HG03354 (cell line): ENCODE measurements at regions not wholly inside any gene's neighbourhood (a gene's known extent, or its start where the extent isn't known, plus 50 kb on each side); places are given as distances from the start of the nearest gene placed in this dataset.
"Not testable (repeated sequence)": the region's sequence is repeated elsewhere in the genome, so short reads cannot be mapped to it uniquely, and the experiment has no call there.

Experiments used
- ATAC-seq: cut with Tn5 transposase; IDR thresholded peaks from one replicate; pipeline ENCODE4 v1.9.1; 2021; ENCODE audit warnings: mild to moderate bottlenecking; ENCODE audit not compliant: unreplicated experiment, poor library complexity, severe bottlenecking

DNA sequence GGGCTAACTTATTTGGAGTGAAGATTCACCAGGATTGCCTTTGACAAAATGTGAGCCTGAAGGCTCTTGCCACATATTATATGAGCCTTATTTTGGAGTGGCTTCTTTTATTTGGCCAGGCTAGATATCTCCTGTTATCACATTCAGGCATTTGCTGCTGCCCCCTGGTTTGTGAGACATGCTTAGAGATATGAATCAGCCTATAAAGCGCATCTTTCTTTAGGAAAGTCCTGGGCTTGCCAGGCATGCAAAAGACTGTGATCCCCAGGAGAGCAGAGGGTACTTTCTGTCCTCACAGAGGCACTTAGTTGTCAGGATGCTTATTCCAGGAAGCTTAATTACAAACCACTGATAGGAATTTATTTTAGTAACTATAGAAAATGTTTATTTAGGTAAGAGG lies 333.3 kb downstream of the FAT3 start:
- ATAC-seq, result no peak

DNA sequence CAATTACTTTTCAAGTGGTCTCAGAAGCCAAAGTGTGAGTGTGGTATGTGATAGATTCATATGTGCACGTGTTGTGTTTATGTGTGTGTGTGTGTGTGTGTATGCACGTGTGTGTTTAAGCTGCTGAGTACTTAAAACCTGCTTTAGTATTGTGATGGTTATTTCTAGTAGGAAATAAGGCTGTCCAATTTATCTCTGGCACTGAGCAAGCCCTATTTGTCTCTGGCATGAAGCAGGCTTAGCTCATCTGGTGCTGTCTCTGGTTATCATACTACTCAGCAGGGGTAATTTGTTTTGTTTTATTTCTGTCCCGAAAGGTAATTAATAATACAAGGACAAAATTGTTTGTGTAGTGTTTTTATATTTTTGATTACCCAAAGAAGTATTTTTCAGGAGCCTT lies 333.7 kb downstream of the FAT3 start:
- ATAC-seq, result no peak

DNA sequence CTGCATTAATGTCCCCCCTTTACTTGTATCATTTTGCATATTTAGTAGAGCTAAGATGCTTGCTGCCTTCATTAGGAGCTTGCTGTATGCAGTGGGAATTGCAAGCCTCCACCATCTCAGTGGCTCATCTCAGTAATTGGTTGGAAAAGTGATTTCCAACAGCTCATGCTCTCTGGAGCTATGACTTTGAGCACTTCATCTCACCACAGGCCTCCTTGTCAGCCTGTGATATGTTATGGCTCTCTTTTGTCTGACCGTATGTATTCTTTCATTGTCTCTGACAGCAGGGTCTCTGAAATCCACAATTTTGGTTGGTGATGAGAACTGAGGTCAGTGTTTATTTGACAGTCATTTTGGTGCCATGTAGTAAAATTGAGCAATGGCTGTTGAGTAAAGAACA lies 345.1 kb downstream of the FAT3 start:
- ATAC-seq, result no peak

GRCh38 chr11:92572559-92572958 lies 347.9 kb downstream of the FAT3 start:
- ATAC-seq, result no peak

- ATAC-seq, result no peak
These were observed 351.7 kb downstream of the FAT3 start for GRCh38 chr11:92576315-92576714.

DNA sequence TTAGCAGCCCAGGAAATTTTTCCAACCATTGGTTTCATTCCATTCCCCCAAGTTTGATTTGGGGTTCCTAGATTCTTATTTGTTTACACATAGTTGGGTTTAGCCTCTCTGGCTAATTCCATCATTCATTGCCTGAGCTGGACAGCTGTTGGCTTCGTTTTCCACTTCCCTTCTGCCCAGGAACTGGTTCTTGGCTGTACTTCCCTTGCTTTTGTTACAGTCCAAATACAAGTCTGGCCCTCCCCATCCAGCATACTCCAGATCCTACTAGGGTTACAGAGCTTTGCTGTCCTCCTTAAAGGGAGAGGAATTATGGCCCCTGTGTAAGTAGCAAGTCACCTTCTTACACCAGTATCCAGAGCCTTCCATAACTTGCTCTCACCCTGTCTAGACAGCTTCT lies 356.3 kb downstream of the FAT3 start:
- no peak for ATAC-seq

- ATAC-seq, result no peak
These were observed 363.8 kb downstream of the FAT3 start for GRCh38 chr11:92588393-92588792.

DNA sequence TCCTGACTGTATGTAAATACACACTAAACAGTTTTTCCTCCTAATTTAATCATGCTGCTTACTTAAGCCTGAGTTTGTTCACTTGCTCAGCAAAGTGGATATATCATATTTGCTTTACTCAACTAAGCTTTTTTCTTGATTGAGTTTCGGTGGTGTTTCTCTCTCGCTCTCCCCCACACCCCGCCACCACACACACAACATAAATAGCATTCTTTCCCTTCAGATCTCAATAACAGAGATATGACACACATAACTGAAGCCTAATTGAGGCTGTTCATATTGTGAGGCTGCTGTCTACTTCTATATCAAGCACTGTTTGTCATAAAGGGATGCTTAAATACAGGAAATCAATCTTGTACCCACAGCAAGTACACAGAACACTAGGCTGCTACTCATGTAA lies 364.9 kb downstream of the FAT3 start:
- no peak for ATAC-seq

DNA sequence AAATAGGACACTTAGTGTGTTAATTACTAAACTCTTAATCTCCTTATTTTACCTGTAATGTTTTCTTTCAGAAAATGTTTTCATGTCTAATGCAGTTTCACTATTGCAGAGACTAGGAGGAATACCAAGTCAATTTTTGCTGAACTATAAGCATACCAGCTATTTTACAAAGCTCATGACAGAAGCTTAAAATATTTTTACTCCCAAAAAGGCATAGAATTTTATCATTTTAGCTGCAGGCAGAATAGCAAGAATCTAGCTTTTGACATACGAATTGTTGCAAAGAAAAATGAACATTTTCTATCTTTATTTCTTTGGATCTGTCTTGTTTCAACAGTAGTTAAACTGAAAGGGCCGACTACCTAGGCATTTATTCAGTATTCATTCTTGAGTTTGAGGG lies 366.9 kb downstream of the FAT3 start:
- no peak for ATAC-seq

- no peak for ATAC-seq
These were observed 369.6 kb downstream of the FAT3 start for GRCh38 chr11:92594251-92594650.

GRCh38 chr11:92595052-92595451 lies 370.4 kb downstream of the FAT3 start:
- ATAC-seq, result no peak

- ATAC-seq, result no peak
These were observed 372.1 kb downstream of the FAT3 start for GRCh38 chr11:92596596-92597317.

DNA sequence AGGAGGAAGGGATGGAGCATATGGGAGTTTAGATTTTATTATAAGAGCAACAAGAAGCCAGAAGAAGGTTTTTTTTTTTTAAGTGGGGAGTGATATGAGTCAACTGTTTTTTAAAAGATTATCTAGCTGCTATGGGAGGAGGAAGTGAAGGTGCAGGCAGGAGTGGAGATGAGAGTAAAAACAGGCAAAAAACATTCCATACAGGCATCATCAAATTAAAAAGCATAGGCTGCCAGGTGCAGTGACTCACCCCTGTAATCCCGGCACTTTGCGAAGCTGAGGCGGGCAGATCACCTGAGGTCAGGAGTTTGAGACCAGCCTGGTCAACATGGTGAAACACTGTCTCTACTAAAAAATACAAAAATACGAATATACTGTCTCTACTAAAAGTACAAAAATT lies 368.4 kb upstream of the MTNR1B start:
- no peak for ATAC-seq

- no peak for ATAC-seq
These were observed 363.8 kb upstream of the MTNR1B start for GRCh38 chr11:92605667-92606066.

DNA sequence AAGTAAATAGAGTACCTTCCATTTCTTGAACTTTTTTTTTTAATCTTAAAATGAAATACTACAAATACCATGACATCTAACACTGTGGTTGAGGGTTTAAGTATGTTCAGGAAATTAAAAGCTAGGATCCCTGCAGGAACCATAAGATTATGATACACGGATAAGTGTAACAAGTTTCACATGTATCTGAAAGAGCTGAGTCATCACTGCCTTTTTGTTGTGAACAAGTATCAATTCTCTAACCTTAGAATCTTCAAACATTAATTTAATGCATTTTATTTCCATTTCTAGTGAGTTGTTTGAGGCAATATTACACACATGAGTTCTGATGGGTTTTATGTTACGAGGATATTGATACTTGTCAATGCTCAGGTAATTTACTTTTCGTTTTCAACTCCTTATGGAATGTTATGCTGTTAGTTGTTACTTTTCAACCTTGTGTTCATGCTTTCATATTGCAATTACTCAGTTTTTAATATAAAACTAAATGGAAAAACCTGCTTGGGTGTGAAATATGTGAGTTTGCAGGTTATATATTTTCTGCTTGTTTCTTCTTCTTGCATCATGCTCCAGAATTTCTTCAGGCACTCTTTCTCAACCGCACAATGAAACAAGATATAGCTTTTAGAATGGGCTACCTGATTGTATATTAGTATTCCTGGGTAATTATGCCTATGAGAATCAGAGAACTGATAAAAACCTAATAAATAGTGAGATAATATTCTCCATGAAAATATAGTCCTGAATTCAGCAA lies 361.3 kb upstream of the MTNR1B start:
- ATAC-seq, result no peak

DNA sequence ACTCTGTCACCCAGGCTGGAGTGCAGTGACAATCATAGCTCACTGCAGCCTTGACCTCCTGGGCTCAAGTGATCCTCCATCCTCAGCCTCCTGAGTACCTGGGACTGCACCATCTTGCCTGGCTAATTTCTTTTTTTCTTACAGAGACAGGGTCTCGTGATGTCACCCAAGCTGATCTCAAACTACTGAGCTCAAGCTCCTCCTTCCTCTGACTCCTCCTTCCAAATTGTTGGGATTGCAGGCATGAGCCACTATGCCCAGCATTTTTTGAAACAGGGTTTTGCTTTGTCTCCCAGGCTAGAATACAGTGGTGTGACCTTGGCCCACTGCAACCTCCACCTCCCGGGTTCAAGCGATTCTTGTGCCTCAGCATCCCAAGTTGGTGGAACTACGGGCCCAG lies 358.3 kb upstream of the MTNR1B start:
- ATAC-seq, result no peak

DNA sequence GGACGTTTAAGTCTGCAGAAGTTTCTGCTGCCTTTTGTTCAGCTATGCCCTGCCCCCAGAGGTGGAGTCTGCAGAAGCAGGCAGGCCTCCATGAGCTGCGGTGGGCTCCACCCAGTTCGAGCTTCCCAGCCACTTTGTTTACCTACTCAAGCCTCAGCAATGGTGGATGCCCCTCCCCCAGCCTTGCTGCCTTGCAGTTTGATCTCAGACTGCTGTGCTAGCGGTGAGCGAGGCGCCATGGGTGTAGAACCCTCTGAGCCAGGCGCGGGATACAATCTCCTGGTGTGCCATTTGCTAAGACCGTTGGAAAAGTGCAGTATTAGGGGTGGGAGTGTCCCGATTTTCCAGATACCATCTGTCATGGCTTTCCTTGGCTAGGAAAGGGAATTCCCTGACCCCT lies 351.4 kb upstream of the MTNR1B start:
- ATAC-seq, result not testable (repeated sequence)

- no peak for ATAC-seq
These were observed 346.4 kb upstream of the MTNR1B start for GRCh38 chr11:92623055-92623454.

DNA sequence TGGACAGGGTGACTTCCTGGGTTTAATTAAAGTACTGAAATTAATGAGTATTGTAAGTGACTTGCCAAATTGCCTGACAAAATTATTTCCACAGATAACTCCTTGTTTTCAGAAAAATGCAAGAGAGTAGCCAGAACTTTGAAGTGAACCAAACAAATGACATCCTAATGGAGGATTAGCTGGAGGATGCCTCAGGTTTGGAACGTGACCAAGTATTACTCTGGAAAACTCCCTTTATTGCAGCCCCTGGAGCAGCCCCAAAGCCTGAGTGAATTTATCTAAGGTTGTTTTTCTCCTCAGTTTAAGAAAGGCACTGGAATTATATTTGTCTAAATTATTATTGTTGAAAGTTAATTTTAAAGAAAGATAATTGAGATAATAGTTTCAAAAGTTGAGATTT lies 343.6 kb upstream of the MTNR1B start:
- ATAC-seq, result no peak

- no peak for ATAC-seq
These were observed 342.8 kb upstream of the MTNR1B start for GRCh38 chr11:92626624-92627023.

DNA sequence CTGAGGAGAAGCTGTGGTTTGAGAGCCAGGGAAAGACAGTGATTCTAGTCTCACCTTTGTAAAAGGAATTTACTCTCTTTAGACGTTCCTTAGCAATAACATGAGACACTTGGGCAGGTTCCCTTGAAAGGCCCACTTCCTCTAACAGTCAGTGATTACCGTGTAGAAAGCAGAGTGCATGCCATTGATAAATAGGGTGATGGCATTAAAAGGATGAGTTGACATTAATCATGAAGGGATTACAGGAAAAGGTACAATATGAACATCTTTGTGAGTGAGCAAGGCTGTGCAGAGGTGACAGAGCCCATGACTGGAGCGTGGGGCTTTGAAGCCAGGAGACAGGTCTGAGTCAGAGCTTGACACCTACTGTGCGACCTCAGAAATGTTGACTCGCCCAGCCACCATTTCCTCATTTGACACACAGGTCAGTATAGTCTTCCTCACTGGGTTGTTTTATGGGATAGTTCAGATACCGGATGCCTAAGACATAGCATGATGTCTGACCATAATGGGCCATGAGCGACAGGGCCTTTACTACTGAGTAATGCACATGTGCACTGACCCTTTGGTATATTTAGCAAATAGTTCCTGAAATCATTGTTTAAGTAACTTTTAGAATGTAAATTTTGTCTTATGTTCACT lies 341.7 kb upstream of the MTNR1B start:
- ATAC-seq, result no peak
